Stimulated activated memory B cell treated with anti-CD40 and anti-IgM and Interleukin-4, amounts not matched to agents 10 μg/mL and 1 μg/mL and 100 μg/mL, for 72 hours (primary cell): ENCODE measurements at regions not wholly inside any gene's neighbourhood (a gene's known extent, or its start where the extent isn't known, plus 50 kb on each side); places are given as distances from the start of the nearest gene placed in this dataset.

Experiments used
- ATAC-seq: fragments of 150-1000 bp; cut with Tn5 transposase; 2 replicates; pipeline ENCODE4 v1.10.0; 2021
- H3K27ac Mint-ChIP-seq: one replicate; pipeline ENCODE4 v1.8.0; 2022; ENCODE audit warnings: mild to moderate bottlenecking, mixed read lengths
- H3K27me3 Mint-ChIP-seq: one replicate; pipeline ENCODE4 v1.8.0; 2022; ENCODE audit warnings: mixed read lengths
- H3K36me3 Mint-ChIP-seq: one replicate; pipeline ENCODE4 v1.8.0; 2022; ENCODE audit warnings: mixed read lengths
- H3K4me1 Mint-ChIP-seq: one replicate; pipeline ENCODE4 v1.8.0; 2022; ENCODE audit warnings: mixed read lengths
- H3K4me3 Mint-ChIP-seq: one replicate; pipeline ENCODE4 v1.8.0; 2022; ENCODE audit warnings: mild to moderate bottlenecking, moderate library complexity, mixed read lengths
- H3K9me3 Mint-ChIP-seq: one replicate; pipeline ENCODE4 v1.8.0; 2022; ENCODE audit warnings: mixed read lengths

GRCh38 chr1:29504196-29504595 is 267.9 kb downstream of the PTPRU start:
- no peaks in the 10 kb centered on the region for H3K36me3 Mint-ChIP-seq
- no peak for ATAC-seq
- no peaks in the 10 kb centered on the region for H3K4me1 Mint-ChIP-seq
- H3K9me3 Mint-ChIP-seq = no peaks in the 10 kb centered on the region
- H3K27me3 Mint-ChIP-seq = peaks cover 71% of the 10 kb centered on the region
- H3K4me3 Mint-ChIP-seq = no peak overlapping the region
- H3K27ac Mint-ChIP-seq = no peak overlapping the region

GRCh38 chr1:29502911-29503840 is 266.9 kb downstream of the PTPRU start:
- Mint-ChIP-seq H3K27ac (no peak overlapping the region), H3K4me3 (no peak overlapping the region), H3K9me3 (no peaks in the 10 kb centered on the region), H3K4me1 (no peaks in the 10 kb centered on the region), H3K36me3 (no peaks in the 10 kb centered on the region), H3K27me3 (peaks cover 81% of the 10 kb centered on the region)
- no peak for ATAC-seq

- Mint-ChIP-seq H3K4me1 (no peaks in the 10 kb centered on the region), H3K27me3 (peaks cover 83% of the 10 kb centered on the region), H3K36me3 (no peaks in the 10 kb centered on the region), H3K27ac (no peak overlapping the region), H3K9me3 (no peaks in the 10 kb centered on the region), H3K4me3 (no peak overlapping the region)
- no peak for ATAC-seq
These were observed 266.0 kb downstream of the PTPRU start for GRCh38 chr1:29502225-29502910.

- Mint-ChIP-seq H3K4me1 (no peaks in the 10 kb centered on the region), H3K27me3 (peaks cover 78% of the 10 kb centered on the region), H3K9me3 (no peaks in the 10 kb centered on the region), H3K4me3 (no peak overlapping the region), H3K36me3 (no peaks in the 10 kb centered on the region), H3K27ac (no peak overlapping the region)
- ATAC-seq = no peak
These were observed 265.1 kb downstream of the PTPRU start for GRCh38 chr1:29501227-29501976.

GRCh38 chr1:29500651-29501050 is 264.3 kb downstream of the PTPRU start:
- H3K4me1 Mint-ChIP-seq = no peaks in the 10 kb centered on the region
- H3K27me3 Mint-ChIP-seq = peaks cover 71% of the 10 kb centered on the region

GRCh38 chr1:29500041-29500440 is 263.7 kb downstream of the PTPRU start:
- Mint-ChIP-seq H3K36me3 (no peaks in the 10 kb centered on the region), H3K4me1 (no peaks in the 10 kb centered on the region), H3K27ac (no peak overlapping the region), H3K4me3 (no peak overlapping the region), H3K27me3 (peaks cover 67% of the 10 kb centered on the region), H3K9me3 (no peaks in the 10 kb centered on the region)
- no peak for ATAC-seq

More at GRCh38 chr1:29500651-29501050, 264.3 kb downstream of the PTPRU start:
- no peak for ATAC-seq
- H3K27ac Mint-ChIP-seq = no peak overlapping the region
- no peak overlapping the region for H3K4me3 Mint-ChIP-seq
- H3K36me3 Mint-ChIP-seq = no peaks in the 10 kb centered on the region
- no peaks in the 10 kb centered on the region for H3K9me3 Mint-ChIP-seq

GRCh38 chr1:29499104-29499650 is 262.9 kb downstream of the PTPRU start:
- no peaks in the 10 kb centered on the region for H3K36me3 Mint-ChIP-seq
- peaks cover 3% of the 10 kb centered on the region for H3K9me3 Mint-ChIP-seq
- no peak overlapping the region for H3K27ac Mint-ChIP-seq
- no peak overlapping the region for H3K4me3 Mint-ChIP-seq
- peaks cover 58% of the 10 kb centered on the region for H3K27me3 Mint-ChIP-seq
- no peaks in the 10 kb centered on the region for H3K4me1 Mint-ChIP-seq
- peak; percentile 24 for ATAC-seq

- no peak overlapping the region for H3K27ac Mint-ChIP-seq
- no peaks in the 10 kb centered on the region for H3K4me1 Mint-ChIP-seq
- no peaks in the 10 kb centered on the region for H3K36me3 Mint-ChIP-seq
- peaks cover 3% of the 10 kb centered on the region for H3K9me3 Mint-ChIP-seq
- ATAC-seq = no peak
- H3K27me3 Mint-ChIP-seq = peaks cover 51% of the 10 kb centered on the region
- H3K4me3 Mint-ChIP-seq = no peak overlapping the region
These were observed 262.1 kb downstream of the PTPRU start for GRCh38 chr1:29498126-29499103.

- no peaks in the 10 kb centered on the region for H3K36me3 Mint-ChIP-seq
- peaks cover 3% of the 10 kb centered on the region for H3K9me3 Mint-ChIP-seq
- ATAC-seq = no peak
- H3K27me3 Mint-ChIP-seq = peaks cover 42% of the 10 kb centered on the region
- no peak overlapping the region for H3K27ac Mint-ChIP-seq
- no peaks in the 10 kb centered on the region for H3K4me1 Mint-ChIP-seq
- H3K4me3 Mint-ChIP-seq = no peak overlapping the region
These were observed 261.2 kb downstream of the PTPRU start for GRCh38 chr1:29497395-29498125.

GRCh38 chr1:29496701-29497100 is 260.4 kb downstream of the PTPRU start:
- H3K27ac Mint-ChIP-seq = no peak overlapping the region
- no peak overlapping the region for H3K4me3 Mint-ChIP-seq
- H3K9me3 Mint-ChIP-seq = peaks cover 3% of the 10 kb centered on the region
- ATAC-seq = no peak
- no peaks in the 10 kb centered on the region for H3K4me1 Mint-ChIP-seq
- H3K27me3 Mint-ChIP-seq = peaks cover 40% of the 10 kb centered on the region
- no peaks in the 10 kb centered on the region for H3K36me3 Mint-ChIP-seq

- Mint-ChIP-seq H3K4me1 (no peaks in the 10 kb centered on the region), H3K9me3 (peaks cover 3% of the 10 kb centered on the region), H3K27me3 (peaks cover 3% of the 10 kb centered on the region), H3K27ac (no peak overlapping the region), H3K36me3 (no peaks in the 10 kb centered on the region), H3K4me3 (no peak overlapping the region)
- no peak for ATAC-seq
These were observed 254.0 kb downstream of the PTPRU start for GRCh38 chr1:29490204-29490934.

GRCh38 chr1:29489471-29489870 is 253.1 kb downstream of the PTPRU start:
- no peak for ATAC-seq
- no peaks in the 10 kb centered on the region for H3K4me1 Mint-ChIP-seq
- no peaks in the 10 kb centered on the region for H3K36me3 Mint-ChIP-seq
- peaks cover 9% of the 10 kb centered on the region for H3K27me3 Mint-ChIP-seq
- H3K4me3 Mint-ChIP-seq = no peak overlapping the region
- H3K27ac Mint-ChIP-seq = no peak overlapping the region
- no peaks in the 10 kb centered on the region for H3K9me3 Mint-ChIP-seq

- Mint-ChIP-seq H3K27me3 (peaks cover 9% of the 10 kb centered on the region), H3K36me3 (no peaks in the 10 kb centered on the region), H3K27ac (no peak overlapping the region), H3K9me3 (no peaks in the 10 kb centered on the region), H3K4me3 (no peak overlapping the region), H3K4me1 (no peaks in the 10 kb centered on the region)
- no peak for ATAC-seq
These were observed 252.5 kb downstream of the PTPRU start for GRCh38 chr1:29488794-29489311.
